HPDE6-E6E7 (cell line): ENCODE measurements at regions not wholly inside any gene's neighbourhood (a gene's known extent, or its start where the extent isn't known, plus 50 kb on each side); places are given as distances from the start of the nearest gene placed in this dataset.

Experiments used
- DNase-seq: peaks from one replicate; pipeline ENCODE4 v3.0.0; 2011; ENCODE audit warnings: missing footprints; ENCODE audit errors: extremely low spot score

DNA sequence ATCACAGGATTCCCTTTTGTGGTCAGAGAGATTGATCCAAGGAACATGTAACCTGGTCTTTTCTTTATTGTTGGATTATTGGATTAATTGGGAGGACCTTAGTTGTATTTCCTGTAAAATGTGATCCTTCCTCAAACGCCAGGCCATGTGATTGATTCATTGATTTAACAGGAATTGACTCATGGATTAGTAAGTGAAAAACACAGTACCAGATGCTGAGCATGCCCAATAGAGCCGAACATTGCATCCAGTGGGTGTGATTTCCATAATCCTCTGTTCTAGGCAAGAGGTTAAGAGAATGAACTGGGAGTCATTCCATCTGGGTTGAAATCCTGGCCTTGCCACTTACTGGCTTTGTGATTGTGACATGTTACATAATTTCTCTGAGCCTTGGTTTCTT lies 522.3 kb downstream of the MAT2B start:
- DNase-seq = no peak

DNA sequence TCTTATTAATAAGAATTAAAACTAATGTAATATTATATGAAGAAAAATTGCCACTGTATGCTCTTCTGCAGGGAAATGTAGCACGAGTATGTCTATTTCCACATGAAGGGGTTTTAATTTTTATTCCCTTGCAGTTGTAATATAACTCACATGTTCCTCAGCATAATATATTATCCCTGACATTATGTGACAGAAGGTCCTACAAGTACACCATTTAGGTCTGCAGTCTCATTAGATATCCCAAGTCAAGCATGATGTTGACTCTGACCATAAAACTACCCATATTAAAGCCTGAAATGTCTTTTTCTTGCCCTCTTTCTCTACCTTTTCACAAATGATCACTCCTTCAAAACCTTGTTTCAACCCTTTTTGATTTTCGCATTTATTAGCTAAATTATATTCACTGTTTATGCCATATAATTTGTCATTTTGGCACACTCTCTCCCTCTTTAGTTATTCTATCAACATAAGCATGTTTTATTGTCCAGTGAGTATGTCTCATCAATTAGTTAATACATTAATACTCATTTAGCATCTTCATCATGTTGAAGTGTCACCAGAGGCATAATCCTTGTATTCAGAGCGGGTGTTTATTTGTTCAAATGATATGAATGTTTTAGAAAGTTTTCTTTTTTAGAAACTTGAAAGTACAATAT lies 532.8 kb downstream of the MAT2B start:
- no peak for DNase-seq

GRCh38 chr5:164041105-164041504 lies 535.7 kb downstream of the MAT2B start:
- no peak for DNase-seq

DNA sequence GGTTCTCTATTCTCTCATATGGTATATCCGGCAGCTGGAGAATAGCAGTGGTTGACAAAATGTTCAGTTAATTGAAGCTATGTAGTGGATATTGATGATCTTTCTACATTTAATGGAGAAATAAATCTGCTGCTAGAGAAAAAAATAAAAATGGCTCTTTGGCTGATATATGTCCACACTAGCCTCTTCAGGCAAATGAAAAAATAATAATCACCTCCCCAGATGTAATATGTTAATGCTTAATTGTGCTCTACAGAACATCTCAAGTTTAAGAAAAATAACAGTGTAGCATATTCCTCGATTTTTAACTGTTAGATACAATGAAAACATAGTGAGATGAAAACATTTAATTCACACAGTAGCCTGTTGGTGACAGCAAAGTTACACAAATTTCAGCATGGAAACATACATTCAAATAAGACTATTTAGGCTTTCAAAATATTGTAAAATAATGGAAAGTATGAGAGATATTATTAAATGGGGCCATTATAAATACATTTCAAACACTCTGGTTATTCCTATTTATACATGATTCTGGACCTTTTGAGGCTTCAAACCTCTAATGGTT lies 543.0 kb downstream of the MAT2B start:
- no peak for DNase-seq

GRCh38 chr5:164051745-164052144 lies 546.3 kb downstream of the MAT2B start:
- no peak for DNase-seq

DNA sequence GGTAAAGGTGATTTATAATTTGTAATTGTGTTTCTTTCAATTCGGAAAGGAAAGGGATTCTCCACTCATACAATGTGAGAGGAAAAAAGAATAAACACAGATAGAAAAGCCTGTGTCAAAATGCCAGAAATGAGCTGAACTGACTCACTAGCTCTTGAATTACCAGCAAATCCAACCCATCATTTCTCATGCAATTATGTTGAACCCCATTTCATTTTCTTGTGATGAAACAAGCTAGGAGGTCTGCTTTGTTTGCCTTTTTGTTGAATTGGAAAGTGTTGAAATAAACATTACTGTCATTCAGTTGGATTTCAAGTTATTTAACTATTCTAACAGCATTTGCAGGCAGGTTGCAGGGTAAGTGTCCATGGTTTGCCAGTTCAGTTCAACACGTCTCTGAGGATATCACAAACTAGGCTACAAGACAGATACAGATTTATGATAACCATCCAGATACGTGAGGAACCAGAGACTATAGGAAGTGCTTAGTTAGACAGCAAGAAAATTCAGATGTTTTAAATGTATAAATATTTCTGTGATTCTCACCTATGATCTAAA lies 547.2 kb downstream of the MAT2B start:
- no peak for DNase-seq

DNA sequence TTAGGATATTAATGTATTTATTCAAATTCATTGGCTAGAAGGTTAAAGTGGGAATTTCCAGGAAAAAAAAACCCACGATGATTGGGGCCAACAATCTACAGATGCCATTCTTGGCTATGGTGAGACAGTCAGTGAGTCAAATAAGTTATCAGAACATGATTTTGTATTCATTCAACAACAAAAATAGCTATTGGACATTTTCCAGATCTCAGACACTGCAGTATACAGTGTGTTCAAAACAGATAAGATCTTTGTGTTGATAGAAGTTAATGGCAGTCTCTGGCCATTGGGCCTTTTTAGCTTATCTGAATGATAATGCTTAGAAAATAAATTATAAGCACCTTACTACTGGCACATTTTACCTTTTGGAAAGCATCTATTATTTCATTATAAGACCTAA lies 547.7 kb downstream of the MAT2B start:
- DNase-seq = no peak

GRCh38 chr5:164054461-164054860 lies 549.0 kb downstream of the MAT2B start:
- DNase-seq = no peak

DNA sequence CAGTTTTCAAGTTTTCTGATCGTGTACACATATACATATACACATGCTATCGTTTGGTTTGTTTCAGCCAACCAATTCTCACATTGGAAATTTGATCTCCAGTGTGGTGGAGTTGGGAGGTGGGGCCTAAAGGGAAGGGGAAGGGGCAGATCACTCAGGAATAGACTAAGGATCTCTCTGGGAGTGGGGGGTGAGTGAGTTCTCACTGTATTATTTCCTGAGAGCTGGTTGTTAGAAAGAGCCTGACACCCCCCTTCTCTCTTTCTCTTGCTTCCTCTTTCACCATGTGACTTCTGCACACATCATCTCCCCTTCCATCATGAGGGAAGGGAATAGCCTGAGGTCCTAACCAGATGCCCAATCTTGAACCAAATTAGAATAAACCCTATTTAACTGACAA lies 551.7 kb downstream of the MAT2B start:
- no peak for DNase-seq

DNA sequence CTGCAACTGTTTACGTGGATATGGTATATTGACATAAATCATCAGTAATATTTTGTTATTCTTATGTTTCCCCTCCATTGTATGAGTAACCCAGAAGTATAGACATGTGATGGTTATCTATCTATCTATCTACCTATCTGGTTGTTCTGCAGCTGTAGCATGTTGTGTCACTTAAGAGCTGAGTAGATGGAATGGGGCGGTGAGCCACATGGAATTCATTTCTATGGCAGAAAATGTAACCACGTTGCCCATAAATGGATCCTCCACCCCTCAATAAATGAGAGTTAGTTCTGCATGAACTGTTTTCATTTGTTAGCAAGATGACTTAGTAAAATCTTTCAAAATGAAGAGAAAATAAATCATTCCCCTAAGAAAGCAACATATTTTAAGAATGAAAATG lies 553.2 kb downstream of the MAT2B start:
- DNase-seq = no peak

GRCh38 chr5:164059471-164059870 lies 554.1 kb downstream of the MAT2B start:
- DNase-seq = no peak

- no peak for DNase-seq
Measured at GRCh38 chr5:164060786-164061355, 555.5 kb downstream of the MAT2B start.

GRCh38 chr5:164062304-164062703 lies 556.9 kb downstream of the MAT2B start:
- no peak for DNase-seq

DNA sequence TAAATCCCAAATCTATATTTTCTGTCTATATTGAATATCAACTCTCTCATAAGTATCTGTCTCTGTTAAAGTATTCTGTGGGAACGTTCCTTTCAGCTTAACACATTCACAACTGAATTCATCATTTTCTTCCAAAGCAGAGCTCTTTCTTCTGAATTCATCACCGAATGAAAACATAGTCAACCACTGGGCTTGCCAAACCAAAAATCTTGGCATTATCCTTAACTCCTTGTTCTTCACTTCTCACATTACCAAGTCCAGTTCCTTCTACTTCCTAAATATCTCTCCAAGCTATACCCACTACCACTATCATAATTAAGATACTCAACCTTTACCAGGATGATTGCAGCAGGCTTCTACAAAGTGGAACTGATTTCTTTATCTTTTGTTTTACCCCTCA lies 559.8 kb downstream of the MAT2B start:
- no peak for DNase-seq

- DNase-seq = no peak
Measured at GRCh38 chr5:164071671-164072070, 566.3 kb downstream of the MAT2B start.

DNA sequence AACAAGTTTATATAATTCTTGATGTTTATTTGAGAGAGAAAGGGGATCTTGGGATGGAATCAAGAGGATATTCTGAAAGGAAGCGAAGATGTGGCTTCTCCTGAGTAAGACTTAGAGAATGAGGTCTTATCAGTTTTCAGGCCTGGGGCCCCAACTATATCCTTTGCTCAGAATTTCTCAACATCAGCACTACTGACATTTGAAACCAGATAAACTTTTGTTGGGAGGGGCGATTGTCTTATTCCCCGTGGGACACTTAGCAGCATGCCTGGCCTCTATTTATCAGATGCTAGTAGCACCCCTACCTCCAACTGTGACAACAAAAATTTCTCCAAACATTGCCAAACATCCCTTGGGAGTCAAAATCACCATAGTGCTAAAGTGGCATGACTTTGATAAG lies 567.7 kb downstream of the MAT2B start:
- no peak for DNase-seq

- DNase-seq = no peak
Measured at GRCh38 chr5:164076556-164076955, 571.1 kb downstream of the MAT2B start.

DNA sequence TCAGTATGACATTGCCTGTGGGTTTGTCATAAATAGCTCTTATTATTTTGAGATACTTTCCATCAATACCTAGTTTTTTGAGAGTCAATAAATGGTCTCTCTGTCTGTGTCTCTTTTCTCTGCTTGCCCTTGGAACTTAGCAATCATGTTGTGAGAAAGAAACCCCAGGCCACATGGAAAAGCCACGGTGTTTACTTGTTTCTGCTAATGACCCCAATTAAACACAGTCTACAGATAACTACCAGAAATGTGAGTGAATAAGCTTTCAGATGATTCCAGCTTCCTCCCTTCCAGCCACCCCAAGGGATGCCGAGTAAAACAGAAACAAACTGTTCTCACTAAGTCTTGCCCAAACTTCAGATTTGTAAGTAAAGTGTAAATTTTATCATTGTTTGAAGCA lies 584.9 kb downstream of the MAT2B start:
- no peak for DNase-seq

- no peak for DNase-seq
Measured at GRCh38 chr5:164091836-164092235, 586.4 kb downstream of the MAT2B start.

GRCh38 chr5:164094291-164094690 lies 588.9 kb downstream of the MAT2B start:
- DNase-seq = no peak

DNA sequence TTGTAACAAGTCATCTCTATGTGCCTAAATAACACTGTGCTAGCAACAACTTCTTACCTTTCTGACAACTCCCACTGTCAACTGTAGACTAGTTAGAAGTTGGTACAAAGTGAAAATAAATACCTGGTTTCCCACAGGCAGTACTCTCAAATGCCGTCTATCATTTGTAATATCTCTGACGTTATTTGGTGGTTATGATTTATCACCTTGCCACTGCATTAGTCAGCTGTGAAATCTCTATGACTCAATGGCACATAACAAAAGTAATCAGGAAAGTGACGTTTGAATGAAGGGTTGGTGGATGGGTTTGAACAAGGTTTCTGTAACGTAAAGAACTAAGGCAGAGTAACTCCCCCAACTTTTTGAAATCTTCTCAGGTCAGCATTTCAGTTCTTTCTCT lies 592.3 kb downstream of the MAT2B start:
- DNase-seq = peak; percentile 56

- DNase-seq = no peak
Measured at GRCh38 chr5:164098531-164098930, 593.1 kb downstream of the MAT2B start.

GRCh38 chr5:164098979-164099378 lies 593.6 kb downstream of the MAT2B start:
- DNase-seq = no peak
